ENCODE measurements at regions not wholly inside any gene's neighbourhood (a gene's known extent, or its start where the extent isn't known, plus 50 kb on each side); places are given as distances from the start of the nearest gene placed in this dataset.
"Not testable (repeated sequence)": the region's sequence is repeated elsewhere in the genome, so short reads cannot be mapped to it uniquely, and the experiment has no call there.

- DNase-seq = no peak
Observed at GRCh38 chr6:74259981-74260380, 564.0 kb downstream of the CD109 start.

- DNase-seq = no peak
Observed at GRCh38 chr6:74256781-74257180, 560.8 kb downstream of the CD109 start.

- no peak for DNase-seq
Observed at GRCh38 chr6:74256381-74256780, 560.4 kb downstream of the CD109 start.

GRCh38 chr6:74255007-74255406 lies 559.0 kb downstream of the CD109 start:
- not testable (repeated sequence) for DNase-seq

DNA sequence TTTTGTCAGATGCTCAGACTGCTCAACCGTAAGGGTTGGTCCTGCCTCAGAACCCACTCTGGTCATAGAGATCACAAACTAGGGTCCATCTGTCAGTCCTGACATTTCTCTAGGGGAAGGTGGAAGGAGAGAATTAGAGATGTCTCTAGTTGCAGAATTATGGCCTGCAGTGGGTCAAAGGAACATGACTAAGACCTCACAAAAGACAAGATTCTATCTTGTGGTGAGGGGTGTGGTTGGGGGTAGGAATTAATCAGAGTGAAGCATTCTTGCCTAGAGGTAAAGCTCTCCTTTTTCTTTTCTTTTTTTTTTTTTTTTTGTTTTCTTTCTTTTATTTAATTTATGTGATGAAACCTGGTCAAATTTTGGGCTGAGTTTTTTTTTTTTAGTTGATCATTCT lies 558.1 kb downstream of the CD109 start:
- DNase-seq = not testable (repeated sequence)

DNA sequence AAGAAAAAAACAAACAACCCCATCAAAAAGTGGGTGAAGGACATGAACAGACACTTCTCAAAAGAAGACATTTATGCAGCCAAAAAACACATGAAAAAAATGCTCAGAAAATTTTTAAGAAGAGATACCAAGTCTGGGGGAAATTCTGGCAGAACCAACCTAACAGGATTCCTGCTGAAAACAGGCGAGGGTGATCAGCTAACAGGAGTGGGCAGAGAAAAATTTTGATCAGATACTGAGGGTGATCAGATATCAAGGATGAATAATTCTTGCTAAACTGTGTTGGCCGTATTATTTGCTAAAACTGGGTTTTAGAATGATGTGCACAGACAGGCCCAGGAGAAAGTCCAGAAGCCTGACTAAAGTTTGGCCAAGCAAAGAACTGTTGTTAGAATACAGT lies 557.3 kb downstream of the CD109 start:
- DNase-seq = no peak

DNA sequence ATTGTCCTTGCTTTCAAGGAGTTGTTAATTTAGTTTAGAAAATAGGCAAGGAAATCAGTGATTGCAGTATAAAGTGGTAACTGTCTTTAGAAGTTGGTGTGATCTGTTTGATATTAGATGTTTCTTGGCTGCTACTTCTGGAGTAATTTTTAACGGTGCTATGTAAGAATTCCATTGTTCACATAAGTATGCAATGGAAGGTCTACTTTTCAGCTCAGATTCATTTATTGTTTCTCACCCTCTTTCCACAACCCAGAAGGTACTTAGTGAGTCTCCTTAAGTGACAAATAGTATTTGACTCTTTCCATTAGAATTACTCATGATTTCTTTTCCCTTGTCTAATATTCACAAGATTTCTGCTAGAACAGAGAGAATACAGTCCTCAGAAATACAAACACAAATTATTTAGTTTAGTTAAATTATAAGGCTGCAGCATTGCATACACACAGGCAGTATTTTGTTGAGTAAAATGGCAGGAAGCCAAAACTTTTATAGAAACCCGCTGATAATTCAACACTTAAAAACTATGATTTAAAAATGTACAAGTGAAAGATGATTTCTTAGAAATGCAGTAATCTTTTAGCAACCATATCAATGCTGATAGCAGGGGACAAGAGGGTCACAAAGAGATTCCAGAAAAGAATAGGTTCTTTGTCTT lies 554.3 kb downstream of the CD109 start:
- no peak for DNase-seq

- peak; percentile 89 for DNase-seq
Observed at GRCh38 chr6:74249658-74250057, 553.7 kb downstream of the CD109 start.

DNA sequence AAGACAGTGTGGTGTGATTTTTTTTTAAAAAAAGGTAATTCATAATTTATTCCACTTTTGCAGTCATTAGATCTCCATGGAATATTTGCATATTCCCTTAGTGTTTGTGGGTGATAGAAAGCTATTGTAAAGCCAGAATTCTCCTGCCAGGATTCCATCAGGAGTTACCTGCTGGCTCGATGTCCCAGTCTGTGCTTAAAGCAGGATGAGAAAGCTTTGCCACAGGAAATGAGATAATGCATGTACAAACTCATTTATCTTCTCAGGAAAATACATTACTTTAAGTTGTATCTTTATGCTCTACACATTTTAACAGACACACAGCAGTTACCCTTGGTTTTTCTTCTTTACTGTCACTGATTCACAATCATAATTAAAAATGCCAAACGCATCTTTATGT lies 553.0 kb downstream of the CD109 start:
- no peak for DNase-seq

- no peak for DNase-seq
Observed at GRCh38 chr6:74222768-74223333, 526.8 kb downstream of the CD109 start.

DNA sequence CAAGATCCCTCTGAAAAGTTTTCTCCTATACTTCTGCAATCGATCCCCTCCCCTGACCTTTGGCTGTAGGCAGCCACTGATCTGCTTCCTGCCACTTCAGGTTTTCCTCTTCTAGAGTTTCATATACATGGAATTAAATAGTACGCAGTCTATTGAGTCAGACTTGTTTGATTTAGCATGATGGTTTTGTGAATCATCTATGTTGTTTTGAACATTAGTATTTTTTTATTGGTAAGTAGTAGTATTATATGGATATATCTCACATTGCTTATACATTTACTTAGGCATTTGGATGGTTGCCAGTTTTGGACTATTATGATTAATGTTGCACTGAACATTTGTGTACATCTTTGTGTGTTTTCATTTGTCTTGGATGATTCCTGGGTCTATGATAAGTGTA lies 518.0 kb downstream of the CD109 start:
- DNase-seq = no peak

- no peak for DNase-seq
Observed at GRCh38 chr6:74208239-74208638, 512.2 kb downstream of the CD109 start.

DNA sequence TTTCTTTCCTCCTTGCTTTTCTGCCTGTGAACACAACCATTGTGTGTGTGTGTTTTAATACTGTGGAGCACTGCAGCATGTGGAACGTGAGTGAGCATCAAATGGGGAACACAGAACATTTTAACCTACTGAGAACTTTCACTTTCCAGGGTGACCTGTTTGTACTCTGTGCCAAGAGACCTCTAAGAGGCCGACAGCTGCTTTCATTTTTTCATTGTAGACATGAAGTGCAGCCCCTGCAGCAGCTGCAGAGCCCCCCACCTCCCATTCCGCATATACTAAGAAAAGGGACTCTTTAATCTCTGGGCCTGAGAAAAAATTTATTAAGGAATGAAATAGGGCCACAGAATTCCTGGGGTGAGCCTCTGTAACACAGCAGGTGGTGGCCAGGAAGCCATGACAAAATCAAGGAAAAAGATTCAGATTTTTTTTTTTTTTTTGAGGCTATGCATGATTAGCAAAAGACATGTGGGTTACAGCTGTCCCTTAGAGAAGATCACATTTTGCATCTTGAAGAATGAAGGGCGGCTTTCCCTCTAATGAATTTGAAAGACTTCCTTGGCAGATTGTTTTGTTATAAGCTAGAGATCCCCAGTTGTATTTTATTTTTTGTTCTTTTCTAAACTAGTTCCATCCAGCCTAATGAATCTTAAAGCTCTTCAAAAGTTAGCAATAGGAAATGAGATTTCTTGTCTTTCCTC lies 503.4 kb downstream of the CD109 start:
- no peak for DNase-seq

DNA sequence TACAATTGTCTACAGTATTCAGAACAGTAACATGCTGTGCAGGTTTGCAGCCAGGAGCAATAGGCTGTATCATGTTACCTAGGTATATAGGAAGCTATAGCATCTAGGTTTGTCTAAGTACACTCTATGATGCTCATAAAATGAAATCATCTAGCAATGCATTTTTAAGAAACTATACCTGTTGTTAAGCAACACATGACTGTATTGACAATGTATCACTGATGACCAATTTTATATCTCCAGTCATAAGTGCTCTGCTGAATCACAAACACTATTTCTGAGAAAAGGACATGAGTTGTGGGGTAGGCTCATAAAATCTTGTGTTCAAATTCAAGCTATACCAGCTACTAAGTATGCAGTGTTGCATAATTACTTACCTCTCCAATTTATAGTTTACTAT lies 501.3 kb downstream of the CD109 start:
- no peak for DNase-seq

DNA sequence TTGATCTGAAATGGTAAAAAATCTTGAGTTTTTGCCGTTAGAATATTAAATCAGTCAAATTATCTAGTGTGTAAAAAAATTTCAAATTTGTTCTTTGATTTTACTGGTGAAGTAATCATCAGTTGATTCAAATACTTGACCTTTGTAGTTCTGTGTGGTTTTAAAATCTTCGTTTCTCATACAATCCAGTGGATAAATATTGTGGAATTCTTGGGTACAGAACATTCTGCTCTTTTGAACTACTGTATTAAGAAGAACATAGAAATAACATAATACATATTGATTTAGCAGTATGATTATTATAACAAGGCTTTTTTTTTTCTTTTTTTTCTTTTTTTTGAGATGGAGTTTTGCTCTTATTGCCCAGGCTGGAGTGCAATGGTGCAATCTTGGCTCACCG lies 491.8 kb downstream of the CD109 start:
- DNase-seq = no peak

- no peak for DNase-seq
Observed at GRCh38 chr6:74182992-74183391, 487.0 kb downstream of the CD109 start.

GRCh38 chr6:74181471-74181870 lies 485.5 kb downstream of the CD109 start:
- no peak for DNase-seq

- DNase-seq = no peak
Observed at GRCh38 chr6:74177506-74177905, 481.5 kb downstream of the CD109 start.

DNA sequence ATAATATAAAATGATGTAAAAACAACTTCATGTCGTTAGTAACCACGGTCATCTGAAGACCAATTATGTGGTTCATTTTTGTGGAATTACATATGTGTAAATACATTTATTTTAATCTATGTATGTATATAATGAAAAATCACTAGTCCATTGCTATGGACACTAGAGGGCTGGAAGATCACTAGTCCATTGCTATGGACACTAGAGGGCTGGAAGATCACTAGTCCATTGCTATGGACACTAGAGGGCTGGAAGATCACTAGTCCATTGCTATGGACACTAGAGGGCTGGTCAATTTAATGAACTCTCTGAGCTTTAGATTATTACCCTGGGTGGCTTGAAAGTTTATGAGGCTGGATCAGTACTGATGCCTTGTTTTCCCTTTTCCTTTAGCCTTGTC lies 474.5 kb downstream of the CD109 start:
- DNase-seq = peak; percentile 10

GRCh38 chr6:74170118-74170517 lies 474.1 kb downstream of the CD109 start:
- DNase-seq = peak; percentile 73

- DNase-seq = no peak
Observed at GRCh38 chr6:74167976-74168375, 472.0 kb downstream of the CD109 start.

- no peak for DNase-seq
Observed at GRCh38 chr6:74167511-74167910, 471.5 kb downstream of the CD109 start.

DNA sequence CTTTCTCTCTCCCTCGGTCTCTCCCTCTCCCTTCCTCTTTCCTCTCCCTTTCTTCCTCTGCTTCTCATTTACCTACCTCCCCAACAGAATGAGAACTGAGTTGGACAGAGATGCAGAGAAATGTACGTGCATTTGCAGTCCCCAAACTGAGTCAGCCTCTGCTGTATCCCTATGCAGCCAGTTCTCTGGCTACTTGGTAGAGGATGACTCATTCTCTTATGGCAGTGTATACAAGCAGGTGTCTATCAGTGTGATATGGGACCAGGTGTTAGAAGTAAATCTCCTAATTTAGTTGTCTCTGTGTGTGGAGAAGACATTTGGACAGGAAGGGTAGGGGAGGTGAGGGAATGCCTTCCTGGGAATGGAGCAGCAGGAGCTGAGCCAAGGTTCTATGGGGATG lies 470.8 kb downstream of the CD109 start:
- peak; percentile 7 for DNase-seq

DNA sequence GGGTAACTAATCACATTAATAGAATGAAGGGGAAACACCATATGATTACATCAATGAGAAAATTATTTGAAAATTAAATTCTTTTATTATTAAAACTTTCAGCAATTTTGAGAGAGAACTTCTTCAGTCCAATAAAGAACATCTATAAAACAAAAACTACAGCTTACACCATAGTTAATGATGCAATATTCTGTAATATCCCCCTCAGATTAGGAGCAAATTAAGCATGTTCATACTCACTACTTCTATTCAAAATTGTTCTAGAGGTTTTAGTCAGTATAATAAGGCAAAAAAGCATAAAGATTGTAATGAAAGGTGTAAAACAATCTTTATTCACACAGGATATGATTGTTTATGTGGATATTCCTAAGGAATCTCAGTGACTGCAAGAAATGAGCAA lies 465.4 kb downstream of the CD109 start:
- no peak for DNase-seq
